ENCODE measurements at regions not wholly inside any gene's neighbourhood (a gene's known extent, or its start where the extent isn't known, plus 50 kb on each side); places are given as distances from the start of the nearest gene placed in this dataset.
"Not testable (repeated sequence)": the region's sequence is repeated elsewhere in the genome, so short reads cannot be mapped to it uniquely, and the experiment has no call there.

DNA sequence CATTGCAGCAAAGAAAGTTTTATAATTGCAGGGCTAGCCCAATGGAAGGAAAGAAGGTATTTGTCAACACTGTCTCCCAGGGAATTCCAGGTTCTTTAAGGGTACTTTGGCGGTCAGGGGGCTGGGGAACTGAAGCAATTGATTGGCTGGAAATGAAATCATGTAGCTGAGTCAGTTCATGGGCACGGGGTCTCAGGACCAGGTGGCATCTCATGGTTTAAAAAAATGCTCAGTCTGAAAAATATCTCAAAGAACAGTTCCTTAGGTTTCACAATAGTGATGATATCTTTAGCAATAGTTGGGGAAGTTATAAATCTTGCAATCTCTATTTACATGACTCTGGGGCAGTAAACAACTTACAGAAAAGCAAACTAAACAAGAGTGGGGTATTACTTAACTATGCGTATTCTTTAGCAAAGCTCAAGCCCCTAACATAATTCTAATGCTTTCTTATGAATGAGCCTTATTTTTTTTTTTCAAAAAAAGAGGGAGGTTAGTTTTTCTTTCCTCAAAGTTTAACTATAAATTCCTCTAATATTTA is 376.9 kb upstream of the NRG3 start:
- no peak for DNase-seq

DNA sequence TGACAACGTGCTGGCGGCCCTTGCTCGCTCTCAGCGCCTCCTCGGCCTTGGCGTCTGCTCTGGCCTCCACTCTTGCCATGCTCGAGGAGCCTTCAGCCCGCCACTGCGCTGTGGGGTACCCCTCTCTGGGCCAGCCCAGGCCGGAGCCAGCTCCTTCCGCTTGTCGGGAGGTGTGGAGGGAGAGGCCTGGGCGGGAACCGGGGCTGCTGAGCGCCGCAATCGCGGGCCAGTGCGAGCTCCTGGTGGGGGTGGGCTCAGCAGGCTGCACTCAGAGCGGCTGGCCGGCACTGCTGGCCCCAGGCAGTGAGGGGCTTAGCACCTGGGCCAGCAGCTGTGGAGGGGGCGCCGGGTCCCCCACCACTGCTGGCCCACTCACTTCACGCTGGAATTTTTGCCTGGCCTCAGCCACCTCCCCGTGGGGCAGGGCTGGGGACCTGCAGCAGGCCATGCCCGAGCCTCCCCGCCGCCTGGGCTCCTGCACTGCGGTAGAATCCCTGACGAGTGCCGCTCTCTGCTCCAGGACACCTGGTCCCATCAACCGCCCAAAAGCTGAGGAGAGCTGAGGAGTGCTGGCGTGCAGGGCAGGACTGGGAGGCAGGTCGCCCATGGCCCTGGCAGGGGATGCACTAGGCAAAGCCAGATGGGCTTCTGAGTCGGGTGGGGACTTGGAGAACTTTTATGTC is 372.2 kb upstream of the NRG3 start:
- no peak for DNase-seq

GRCh38 chr10:81505777-81506176 is 369.2 kb upstream of the NRG3 start:
- not testable (repeated sequence) for DNase-seq

- DNase-seq: no peak
Observed at GRCh38 chr10:81514811-81515210, 360.2 kb upstream of the NRG3 start.

DNA sequence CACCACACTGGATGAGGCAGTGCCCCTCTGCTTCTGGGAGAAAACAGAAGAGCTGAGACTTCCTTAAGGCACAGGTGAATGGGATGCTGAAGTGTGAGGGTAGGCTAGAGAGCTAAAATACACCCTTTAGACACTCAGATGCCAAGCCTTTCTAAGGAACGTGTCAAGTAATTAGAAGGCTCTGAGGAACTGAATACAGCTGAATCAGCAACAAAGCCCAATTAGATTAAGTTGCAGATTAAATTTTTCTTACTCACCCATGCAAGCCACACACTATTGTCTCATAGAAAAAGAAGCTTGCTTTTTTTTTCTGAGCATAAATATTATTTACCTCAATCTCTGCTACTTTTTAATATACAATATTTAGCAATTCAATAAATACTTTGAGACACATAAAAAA is 354.3 kb upstream of the NRG3 start:
- DNase-seq: no peak

DNA sequence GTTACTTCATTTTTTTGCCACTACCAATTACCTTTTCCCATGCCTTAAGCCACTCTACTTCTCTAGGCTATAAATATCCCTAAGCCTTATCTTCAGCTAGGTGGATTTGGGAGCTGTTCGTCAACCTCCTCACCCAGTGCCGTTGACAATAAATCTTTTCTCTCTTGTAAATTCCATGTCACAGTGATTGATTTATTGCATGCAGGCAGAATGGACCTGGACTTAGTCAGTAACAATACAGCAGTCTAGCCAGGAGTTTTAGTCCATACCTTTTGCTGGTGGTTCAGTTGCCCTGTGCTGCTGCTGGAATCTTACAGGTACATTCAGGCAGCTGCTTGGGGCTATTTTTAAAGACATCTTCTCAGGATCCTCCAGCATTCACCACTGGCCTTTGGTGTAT is 350.5 kb upstream of the NRG3 start:
- no peak for DNase-seq

- DNase-seq: no peak
Observed at GRCh38 chr10:81532403-81532802, 342.6 kb upstream of the NRG3 start.

DNA sequence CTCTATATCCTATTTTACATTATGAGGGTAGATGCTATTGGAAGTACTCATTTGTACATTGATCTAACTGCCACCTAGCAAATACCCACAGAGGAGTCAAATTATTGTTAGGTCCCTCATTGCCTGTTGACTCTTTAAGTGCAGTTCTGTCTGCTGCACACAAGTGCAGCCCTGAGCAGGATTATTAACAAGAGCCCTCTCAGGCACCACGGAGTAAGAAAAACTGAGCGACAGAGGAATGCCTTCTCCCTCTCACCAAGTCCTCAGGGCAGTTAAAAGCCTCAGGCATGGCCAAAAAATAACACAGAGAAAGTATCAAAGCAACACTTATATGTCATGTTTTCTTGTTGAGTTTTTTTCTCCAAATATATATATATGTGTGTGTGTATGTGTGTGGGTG is 340.0 kb upstream of the NRG3 start:
- DNase-seq: no peak

DNA sequence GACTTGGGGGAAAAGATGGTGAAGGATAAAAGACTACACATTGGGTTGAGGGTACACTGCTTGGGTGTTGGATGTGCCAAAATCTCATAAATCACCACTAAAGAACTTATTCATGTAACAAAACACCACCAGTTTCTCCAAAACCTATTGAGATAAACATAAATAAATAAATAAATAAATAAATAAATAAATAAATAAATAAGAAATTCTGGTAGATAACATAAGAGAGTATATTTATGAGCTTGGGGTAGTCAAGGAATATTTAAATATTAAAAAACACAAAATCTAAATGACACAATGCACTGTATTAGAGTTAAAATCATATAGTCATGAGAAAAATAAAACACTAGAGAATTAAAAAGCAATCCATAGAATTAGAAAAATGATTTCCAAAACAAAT is 333.5 kb upstream of the NRG3 start:
- DNase-seq: no peak

DNA sequence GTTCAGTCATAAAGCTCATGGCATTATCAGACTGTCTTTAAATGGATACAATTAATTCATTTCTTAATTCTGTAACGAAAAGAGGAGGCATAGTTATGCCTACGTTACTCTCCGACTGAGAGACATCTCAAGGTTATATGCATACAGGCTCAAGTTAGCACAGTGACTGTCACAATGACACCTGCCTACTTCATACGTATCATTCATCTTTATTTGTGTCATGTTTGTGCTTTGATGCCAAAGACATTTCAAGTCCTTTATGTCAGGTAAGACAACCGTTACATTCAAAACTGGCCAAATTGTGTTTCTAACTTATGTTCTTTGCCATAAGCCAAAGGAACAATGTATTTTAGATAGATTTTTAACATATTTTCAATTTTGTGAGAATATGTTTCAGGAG is 328.8 kb upstream of the NRG3 start:
- no peak for DNase-seq

GRCh38 chr10:81548160-81548559 is 326.8 kb upstream of the NRG3 start:
- no peak for DNase-seq

DNA sequence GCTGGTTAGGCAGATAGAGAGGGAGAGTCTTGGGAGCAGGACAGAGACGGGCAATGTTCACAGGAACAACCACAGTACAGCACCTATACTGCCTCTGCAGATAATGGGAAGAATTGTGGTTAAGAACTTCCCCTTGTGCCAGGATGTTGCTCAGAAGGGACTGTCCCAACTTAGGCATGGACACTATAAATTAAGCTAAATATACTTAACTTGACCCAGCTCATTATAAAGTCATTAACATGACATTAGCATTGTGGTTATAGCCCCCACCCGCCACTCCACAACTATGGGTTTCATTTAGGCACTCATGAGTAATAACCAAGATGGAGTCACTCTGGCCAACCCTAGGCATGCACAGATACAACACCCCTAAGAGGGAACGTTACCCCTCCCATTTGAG is 310.9 kb upstream of the NRG3 start:
- no peak for DNase-seq

- DNase-seq: no peak
Observed at GRCh38 chr10:81569488-81569887, 305.5 kb upstream of the NRG3 start.

DNA sequence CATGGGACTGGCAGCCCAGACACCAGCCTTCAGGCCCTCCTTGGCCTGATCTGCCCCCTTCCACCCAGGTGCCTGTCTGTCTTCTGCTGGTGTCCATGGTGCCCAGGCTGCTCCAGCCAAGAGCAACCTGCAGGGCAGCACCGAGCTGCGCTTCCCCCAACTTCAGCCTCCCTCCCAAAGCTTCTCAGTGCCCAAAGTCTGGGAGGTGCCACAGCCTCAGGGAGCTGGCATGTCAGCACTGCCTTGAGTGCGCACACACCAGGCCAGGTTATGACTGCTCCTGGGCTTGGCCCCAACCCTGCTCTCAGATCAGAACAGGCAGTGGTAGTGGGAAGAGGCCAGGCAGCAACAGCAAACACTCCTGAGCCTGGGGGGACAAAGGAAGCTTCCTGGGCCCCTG is 304.6 kb upstream of the NRG3 start:
- DNase-seq: no peak

DNA sequence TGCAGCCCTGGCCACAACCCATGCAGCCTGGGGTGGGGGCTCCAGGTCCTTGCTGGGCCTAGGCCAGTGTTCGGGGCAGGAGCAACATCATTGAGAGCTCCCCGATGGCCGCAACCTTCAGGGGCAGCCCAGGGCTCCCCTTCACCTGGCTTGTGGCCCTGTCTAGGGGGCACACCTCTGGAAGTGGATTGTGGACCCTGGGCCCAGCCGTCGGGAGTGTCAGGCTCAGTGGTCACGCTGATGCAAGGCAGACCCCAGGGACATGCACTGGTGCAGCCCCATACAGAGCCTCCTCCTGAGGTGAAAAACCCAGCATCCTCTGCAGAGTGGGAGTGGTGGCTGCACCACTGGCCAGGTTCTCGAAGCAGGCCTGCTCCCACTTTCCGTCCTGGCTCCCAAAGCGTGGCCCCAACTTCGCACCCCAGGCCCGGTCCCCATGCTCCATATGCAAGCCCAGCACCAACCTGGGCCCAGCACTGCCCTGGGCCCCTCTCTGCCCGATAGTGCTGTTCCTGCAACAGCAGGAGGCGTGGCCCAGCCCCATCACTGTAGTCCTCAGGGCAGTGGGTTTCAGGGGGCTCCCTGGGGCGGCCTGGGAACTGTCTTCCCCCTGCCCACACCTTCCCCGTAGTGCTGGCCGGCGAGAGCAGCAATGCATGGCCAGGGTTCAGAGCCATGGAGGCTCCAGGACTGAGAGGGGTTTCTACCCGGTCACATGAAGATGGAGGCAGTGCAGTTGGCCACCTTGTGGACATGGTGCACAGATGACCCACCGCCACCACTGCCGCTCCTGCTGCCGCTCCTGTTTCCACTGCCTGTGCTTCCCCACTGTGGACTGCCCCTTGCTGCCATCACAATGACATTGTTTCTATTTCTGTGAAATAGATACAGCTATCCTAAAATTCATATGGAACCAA is 303.9 kb upstream of the NRG3 start:
- no peak for DNase-seq

DNA sequence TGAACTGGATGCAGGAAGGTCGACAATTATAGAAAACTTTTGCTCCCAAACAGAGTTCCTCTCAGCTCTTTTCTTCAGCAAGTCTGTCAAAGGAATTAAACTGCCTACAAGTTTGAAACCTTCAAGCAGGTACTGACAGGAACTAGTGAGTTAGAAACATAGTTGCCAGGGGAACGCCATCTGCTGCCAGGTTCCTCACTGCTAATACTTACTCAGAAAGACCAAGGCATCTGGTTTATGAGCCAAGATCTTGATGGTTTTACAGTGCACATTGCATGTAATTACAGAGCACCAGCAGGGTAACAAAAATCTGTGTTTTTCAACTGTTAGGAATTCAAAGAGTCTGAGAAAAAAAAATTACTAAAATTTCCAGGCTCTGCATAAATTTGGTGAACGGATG is 300.0 kb upstream of the NRG3 start:
- DNase-seq: no peak

DNA sequence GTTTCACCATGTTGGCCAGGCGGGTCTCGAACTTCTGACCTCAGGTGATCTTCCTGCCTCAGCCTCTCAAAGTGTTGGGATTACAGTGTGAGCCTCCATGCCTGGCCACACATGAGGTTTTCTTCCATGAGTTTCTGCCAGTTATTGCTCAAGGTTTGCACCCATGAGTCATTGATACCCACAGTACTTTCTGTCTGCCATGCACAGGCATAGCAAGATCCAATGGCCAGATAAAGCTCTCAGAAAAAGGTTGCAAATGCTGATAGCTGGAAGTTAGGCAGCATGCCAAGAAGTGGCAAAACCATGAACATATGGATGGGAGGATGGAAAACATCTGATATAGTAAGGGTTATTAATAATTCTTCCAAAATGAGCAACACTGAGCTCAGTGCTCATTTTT is 298.7 kb upstream of the NRG3 start:
- no peak for DNase-seq

DNA sequence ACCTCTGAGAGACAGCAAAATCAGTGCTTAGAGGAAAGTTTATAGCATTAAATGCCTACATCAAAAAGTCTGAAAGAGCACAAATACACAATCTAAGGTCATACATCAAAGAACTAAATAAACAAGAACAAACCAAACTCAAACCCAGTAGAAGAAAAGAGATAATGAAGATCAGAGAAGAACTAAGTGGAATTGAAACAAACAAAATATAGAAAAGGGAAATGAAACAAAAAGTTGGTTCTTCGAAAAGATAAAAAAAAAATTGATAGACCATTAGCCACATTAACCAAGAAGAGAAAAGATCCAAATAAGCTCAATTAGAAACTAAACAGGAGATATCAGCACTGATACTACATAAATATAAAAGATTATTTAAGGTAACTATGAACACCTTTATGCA is 280.0 kb upstream of the NRG3 start:
- no peak for DNase-seq

GRCh38 chr10:81600185-81600584 is 274.8 kb upstream of the NRG3 start:
- no peak for DNase-seq

DNA sequence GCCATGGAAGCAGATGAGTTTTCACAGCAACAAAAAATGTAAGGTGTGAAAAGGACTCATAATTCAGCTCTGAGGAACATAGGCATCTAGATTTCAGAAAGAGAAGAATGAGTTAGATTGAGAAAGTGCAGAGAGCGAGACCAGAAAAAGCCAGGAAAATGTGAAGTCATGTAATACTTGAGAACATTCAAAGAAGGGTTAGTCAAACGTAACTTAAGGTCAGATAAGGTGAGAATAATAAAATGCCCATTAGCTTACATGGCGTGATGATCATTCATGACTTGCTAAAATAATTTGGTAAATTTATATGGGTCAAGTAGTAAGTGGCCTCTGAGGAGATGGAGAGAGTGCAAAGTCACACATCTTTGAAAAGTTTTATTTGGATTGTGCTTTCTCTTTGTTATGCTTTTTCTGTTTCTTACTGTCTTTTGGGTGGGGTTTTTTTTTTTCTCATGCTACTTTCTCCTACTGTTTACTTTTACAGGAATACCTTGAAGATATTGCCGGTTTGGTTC is 271.8 kb upstream of the NRG3 start:
- DNase-seq: no peak

DNA sequence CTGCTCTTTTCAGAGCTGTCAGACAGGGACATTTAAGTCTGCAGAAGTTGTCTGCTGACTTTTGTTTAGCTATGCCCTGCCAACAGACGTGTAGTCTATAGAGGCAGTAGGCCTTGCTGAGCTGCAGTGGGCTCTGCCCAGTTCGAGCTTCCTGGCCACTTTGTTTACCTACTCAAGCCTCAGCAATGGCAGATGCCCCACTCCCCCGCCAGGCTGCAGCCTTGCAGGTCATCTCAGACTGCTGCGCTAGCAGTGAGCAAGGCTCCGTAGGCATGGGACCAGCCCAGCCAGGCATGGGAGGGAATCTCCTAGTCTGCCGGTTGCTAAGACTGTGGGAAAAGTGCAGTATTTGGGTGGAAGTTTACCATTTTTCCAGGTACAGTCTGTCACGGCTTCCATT is 230.5 kb upstream of the NRG3 start:
- DNase-seq: not testable (repeated sequence)

GRCh38 chr10:81655986-81656385 is 219.0 kb upstream of the NRG3 start:
- DNase-seq: no peak

DNA sequence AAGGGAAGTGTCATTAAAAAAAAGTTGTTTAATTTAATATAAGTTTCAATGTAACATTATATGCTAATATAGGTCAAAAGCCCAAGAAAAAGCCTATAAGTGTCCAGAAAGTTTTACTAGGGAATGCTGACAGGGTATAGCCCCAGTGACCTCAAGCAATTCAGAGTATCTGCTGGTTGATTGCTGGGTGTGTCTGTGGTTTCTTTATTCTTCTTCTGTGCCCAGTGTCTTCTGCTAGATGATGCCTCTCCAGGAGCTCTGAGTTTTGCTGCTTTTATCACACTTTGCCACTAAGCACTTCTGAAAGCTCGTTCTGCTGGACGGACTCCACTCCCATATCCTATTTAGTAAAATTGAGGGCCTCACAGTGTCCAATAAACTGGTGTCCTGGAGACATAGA is 212.2 kb upstream of the NRG3 start:
- DNase-seq: no peak

GRCh38 chr10:81664800-81665199 is 210.2 kb upstream of the NRG3 start:
- not testable (repeated sequence) for DNase-seq

Measured in NCI-H2081 treated with DMSO at 0.1 percent for 48 hours (cell line).